OCI-LY1 (cell line): ENCODE measurements at regions not wholly inside any gene's neighbourhood (a gene's known extent, or its start where the extent isn't known, plus 50 kb on each side); places are given as distances from the start of the nearest gene placed in this dataset.

ENCODE experiments used
- H2AFZ ChIP-seq: fragments of 200-600 bp; sonication (generic), shearing (Covaris generic); 2 replicates; pipeline ENCODE4 v1.6.0; 2014; ENCODE audit warnings: antibody characterized with exemption, mild to moderate bottlenecking, low read length
- H3F3A ChIP-seq: fragments of 200-600 bp; sonication (generic), shearing (Covaris generic); 2 replicates; pipeline ENCODE4 v1.6.0; 2014; ENCODE audit warnings: mild to moderate bottlenecking, antibody characterized with exemption, low read length, moderate library complexity; ENCODE audit not compliant: insufficient read depth
- H3K27ac ChIP-seq: fragments of 200-600 bp; sonication (generic); 2 replicates; pipeline ENCODE4 v1.5.1; 2014; ENCODE audit warnings: low read length, mixed run types, mild to moderate bottlenecking, low read depth; ENCODE audit not compliant: poor library complexity, severe bottlenecking
- H3K27me3 ChIP-seq: fragments of 200-600 bp; sonication (generic); 2 replicates; pipeline ENCODE4 v1.6.0; 2014; ENCODE audit warnings: antibody characterized with exemption, mild to moderate bottlenecking, low read length, moderate library complexity; ENCODE audit not compliant: insufficient read depth
- H3K36me3 ChIP-seq: fragments of 200-600 bp; sonication (generic); 2 replicates; pipeline ENCODE4 v1.6.1; 2014; ENCODE audit warnings: mild to moderate bottlenecking, antibody characterized with exemption, low read length, moderate library complexity, mixed read lengths; ENCODE audit not compliant: insufficient read depth
- H3K4me1 ChIP-seq: fragments of 200-600 bp; sonication (generic); 2 replicates; pipeline ENCODE4 v1.5.1; 2014; ENCODE audit warnings: mild to moderate bottlenecking, low read length, moderate library complexity; ENCODE audit not compliant: insufficient read depth, severe bottlenecking
- H3K4me2 ChIP-seq: fragments of 200-600 bp; sonication (generic), shearing (Covaris generic); 2 replicates; pipeline ENCODE4 v1.6.1; 2014; ENCODE audit warnings: low read length
- H3K4me3 ChIP-seq: fragments of 200-600 bp; sonication (generic); 2 replicates; pipeline ENCODE4 v1.5.1; 2014; ENCODE audit warnings: low read length, low read depth, mild to moderate bottlenecking, mixed read lengths; ENCODE audit not compliant: poor library complexity, severe bottlenecking
- H3K79me2 ChIP-seq: fragments of 200-600 bp; shearing (Covaris generic); 2 replicates; pipeline ENCODE4 v1.6.1; 2016; ENCODE audit warnings: mixed run types, low read length, mixed read lengths; ENCODE audit not compliant: insufficient read depth
- H3K9ac ChIP-seq: fragments of 200-600 bp; sonication (generic), shearing (Covaris generic); 2 replicates; pipeline ENCODE4 v1.6.1; 2014; ENCODE audit warnings: mild to moderate bottlenecking, low read length, mixed read lengths
- H3K9me2 ChIP-seq: fragments of 200-600 bp; sonication (generic), shearing (Covaris generic); 2 replicates; pipeline ENCODE4 v1.6.1; 2014; ENCODE audit warnings: low read depth, mild to moderate bottlenecking, low read length, mixed read lengths
- H3K9me3 ChIP-seq: fragments of 200-600 bp; shearing (Covaris generic); 2 replicates; pipeline ENCODE4 v1.6.1; 2014; ENCODE audit warnings: low read length, mixed read lengths
- H4K20me1 ChIP-seq: fragments of 200-600 bp; sonication (generic), shearing (Covaris generic); 2 replicates; pipeline ENCODE4 v1.6.0; 2016; ENCODE audit warnings: mild to moderate bottlenecking, low read length; ENCODE audit not compliant: insufficient read depth
- CTCF ChIP-seq: fragments of 200-600 bp; sonication (generic), shearing (Covaris generic); IDR thresholded peaks from 2 replicates; pipeline ENCODE4 v1.5.1; 2017; ENCODE audit warnings: mild to moderate bottlenecking, antibody characterized with exemption, low read length, moderate library complexity, mixed read lengths
- EZH2 ChIP-seq: fragments of 200-600 bp; sonication (generic), shearing (Covaris generic); IDR thresholded peaks from 2 replicates; pipeline ENCODE4 v1.8.0; 2017; ENCODE audit warnings: borderline replicate concordance, mixed run types, mild to moderate bottlenecking, antibody characterized with exemption, low read length, moderate library complexity, mixed read lengths

GRCh38 chr16:16780588-16780987 lies 401.6 kb downstream of the NPIPA7 start:
- no peaks in the 10 kb centered on the region for H4K20me1 ChIP-seq
- no peak for TF ChIP-seq CTCF
- TF ChIP-seq EZH2: no peak
- H3K79me2 ChIP-seq: no peaks in the 10 kb centered on the region

GRCh38 chr16:16782153-16782552 lies 403.2 kb downstream of the NPIPA7 start:
- Histone ChIP-seq H3K36me3 (no peaks in the 10 kb centered on the region), H3K79me2 (no peaks in the 10 kb centered on the region), H3K4me3 (no peak overlapping the region), H3K9me3 (no peaks in the 10 kb centered on the region), H3K4me1 (no peaks in the 10 kb centered on the region), H3K4me2 (no peak overlapping the region), H3K27me3 (no peaks in the 10 kb centered on the region), H3K9me2 (no peaks in the 10 kb centered on the region), H3K9ac (no peak overlapping the region), H4K20me1 (no peaks in the 10 kb centered on the region), H2AFZ (no peak overlapping the region), H3K27ac (no peak overlapping the region), H3F3A (no peaks in the 10 kb centered on the region)
- TF ChIP-seq CTCF (no peak), EZH2 (no peak)

More at GRCh38 chr16:16780588-16780987, 401.6 kb downstream of the NPIPA7 start:
- Histone ChIP-seq H2AFZ (no peak overlapping the region), H3K4me2 (no peak overlapping the region), H3K4me3 (no peak overlapping the region), H3K9ac (no peak overlapping the region), H3F3A (no peaks in the 10 kb centered on the region), H3K27me3 (no peaks in the 10 kb centered on the region), H3K36me3 (no peaks in the 10 kb centered on the region), H3K9me3 (no peaks in the 10 kb centered on the region), H3K9me2 (no peaks in the 10 kb centered on the region), H3K27ac (no peak overlapping the region), H3K4me1 (no peaks in the 10 kb centered on the region)

GRCh38 chr16:16788004-16788403 lies 409.1 kb downstream of the NPIPA7 start:
- Histone ChIP-seq H3K36me3 (no peaks in the 10 kb centered on the region), H3K4me3 (no peak overlapping the region), H3K79me2 (no peaks in the 10 kb centered on the region), H3K9me2 (no peaks in the 10 kb centered on the region), H3K9me3 (no peaks in the 10 kb centered on the region), H2AFZ (no peak overlapping the region), H4K20me1 (no peaks in the 10 kb centered on the region), H3K4me2 (no peak overlapping the region), H3K4me1 (no peaks in the 10 kb centered on the region), H3K27ac (no peak overlapping the region), H3F3A (no peaks in the 10 kb centered on the region), H3K9ac (no peak overlapping the region), H3K27me3 (no peaks in the 10 kb centered on the region)
- TF ChIP-seq EZH2 (no peak), CTCF (no peak)
